ENCODE measurements at regions not wholly inside any gene's neighbourhood (a gene's known extent, or its start where the extent isn't known, plus 50 kb on each side); places are given as distances from the start of the nearest gene placed in this dataset.

DNA sequence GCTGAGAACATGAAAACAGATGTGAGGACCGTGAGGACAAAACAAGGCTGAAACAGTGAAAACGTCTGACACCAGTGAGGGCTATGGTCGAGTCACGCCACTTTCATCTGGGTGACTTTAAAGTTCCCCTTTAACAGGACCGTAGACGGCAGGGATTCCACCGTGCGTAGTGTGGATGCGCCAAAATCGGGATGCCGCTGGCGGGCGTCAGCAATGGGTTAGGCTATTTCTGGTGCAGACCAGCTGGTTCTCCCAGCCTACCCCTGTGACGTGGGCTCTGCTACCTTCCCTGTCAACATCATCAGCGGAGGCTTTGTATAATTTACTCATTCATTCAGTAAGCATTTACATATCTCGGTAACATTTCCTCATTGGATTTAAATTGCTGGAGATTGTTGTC lies 246.6 kb upstream of the AJAP1 start:
- DNase-seq, result no peak

DNA sequence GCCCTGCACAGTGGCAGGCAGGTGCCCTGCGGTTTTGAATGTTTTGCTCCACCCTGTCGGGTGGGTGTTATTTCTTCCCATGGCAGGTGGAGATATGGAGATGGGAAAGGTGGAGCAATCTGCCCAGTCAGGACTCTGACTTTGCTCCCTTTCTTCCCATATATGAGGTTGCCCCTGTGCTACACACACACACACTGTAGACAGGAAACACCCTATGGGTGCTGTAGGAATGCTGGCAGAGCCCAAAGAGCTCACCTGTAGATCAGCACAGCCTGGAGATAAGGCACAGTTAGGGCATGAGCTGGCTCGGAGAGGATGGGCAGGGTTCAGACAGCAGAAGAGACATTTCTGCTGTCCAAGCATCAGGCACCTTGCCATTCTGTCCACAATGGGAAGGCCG lies 246.0 kb upstream of the AJAP1 start:
- DNase-seq, result no peak

DNA sequence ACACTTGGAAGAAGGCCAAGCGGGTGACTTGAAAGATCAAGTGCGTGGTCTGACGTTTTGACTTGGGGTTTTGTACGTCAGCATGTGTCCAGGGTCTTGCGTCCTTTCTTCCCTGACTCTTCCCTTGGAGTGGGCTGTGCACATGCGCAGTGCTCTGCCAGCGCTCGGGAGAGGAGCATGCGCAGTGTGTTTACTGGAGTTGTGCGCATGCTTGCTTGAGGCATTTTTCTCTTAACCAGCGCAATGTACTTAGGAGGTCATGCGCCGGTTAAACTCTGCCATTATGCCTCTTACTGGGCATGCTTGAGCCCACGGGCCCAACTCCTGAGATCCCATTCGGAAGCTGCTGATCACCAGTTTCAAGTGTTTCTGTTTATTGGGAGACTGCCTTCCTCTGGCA lies 242.5 kb upstream of the AJAP1 start:
- no peak for DNase-seq

DNA sequence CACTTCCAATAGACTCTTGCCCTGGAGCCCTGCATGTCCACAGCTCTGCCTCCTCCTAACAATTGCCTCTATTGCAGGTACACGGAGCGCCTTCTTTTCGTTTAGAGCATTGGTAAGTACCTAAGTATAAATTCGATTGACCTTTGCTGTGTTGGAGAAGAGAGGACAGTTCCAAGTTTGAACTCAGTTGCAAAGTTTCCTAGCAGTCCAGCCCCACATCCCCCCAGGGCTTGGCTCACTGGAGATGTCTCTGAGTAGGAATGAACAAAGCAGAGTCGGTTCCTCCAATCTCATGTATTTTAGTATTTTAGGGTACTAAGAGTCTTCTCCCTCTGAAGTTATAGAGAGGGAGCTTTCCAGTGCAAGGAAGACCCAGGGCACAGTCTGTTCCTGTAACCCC lies 238.9 kb upstream of the AJAP1 start:
- no peak for DNase-seq

DNA sequence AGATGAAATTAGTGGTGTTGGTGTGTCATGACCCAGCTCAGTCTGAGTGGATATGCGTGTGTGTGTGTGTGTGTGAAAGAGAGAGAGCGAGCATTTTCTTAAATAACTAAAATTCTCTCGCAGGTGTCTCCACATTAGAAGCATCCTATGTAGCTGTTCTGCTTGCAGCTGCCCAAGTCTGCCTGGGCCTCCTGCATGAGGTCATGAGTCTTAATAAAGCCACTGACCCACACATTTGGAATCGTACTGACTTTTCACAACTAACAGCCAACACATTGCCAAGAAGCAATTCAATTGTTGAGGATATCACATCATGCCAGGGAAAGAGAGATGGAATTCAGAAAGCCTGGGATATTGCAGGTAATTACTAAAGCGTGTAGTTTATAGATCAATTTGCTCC lies 238.2 kb upstream of the AJAP1 start:
- DNase-seq, result no peak

DNA sequence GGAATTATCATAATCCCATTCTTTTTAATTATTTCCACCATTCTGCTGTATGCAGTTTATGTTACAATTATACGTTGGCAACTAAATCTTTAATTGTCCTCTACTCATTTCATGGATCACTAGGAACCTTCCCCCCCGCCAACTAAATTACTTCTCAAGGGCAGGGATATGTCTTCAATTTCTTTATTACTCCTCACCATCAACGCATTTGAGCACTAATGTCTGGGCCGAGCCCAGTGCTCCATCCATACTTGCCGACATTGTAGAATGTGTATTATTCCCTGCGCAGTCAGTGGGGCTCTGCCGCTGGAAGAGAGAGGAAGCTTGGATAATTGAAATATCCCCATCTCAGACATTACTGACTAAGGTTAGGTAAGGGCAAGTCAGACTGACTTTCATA lies 236.4 kb upstream of the AJAP1 start:
- no peak for DNase-seq

DNA sequence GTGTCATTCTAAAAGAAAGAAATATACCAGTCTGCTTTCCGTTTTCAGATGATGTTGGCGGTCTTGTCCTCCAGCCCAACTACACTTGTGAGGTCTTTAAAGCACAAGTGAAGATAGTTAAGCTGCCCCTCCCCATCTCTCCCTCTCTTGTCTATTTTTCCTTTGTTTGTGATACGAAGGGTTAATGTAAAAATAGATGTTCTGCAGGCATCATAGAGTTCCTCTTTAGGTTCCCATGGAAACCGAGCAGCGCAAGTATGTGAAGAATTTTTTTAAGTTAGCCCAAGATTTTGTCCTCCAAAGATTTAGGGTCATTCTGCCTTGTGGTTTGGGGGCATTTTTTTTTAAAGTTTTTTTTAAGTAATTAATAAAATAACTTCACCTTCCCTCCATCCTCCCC lies 232.4 kb upstream of the AJAP1 start:
- no peak for DNase-seq

DNA sequence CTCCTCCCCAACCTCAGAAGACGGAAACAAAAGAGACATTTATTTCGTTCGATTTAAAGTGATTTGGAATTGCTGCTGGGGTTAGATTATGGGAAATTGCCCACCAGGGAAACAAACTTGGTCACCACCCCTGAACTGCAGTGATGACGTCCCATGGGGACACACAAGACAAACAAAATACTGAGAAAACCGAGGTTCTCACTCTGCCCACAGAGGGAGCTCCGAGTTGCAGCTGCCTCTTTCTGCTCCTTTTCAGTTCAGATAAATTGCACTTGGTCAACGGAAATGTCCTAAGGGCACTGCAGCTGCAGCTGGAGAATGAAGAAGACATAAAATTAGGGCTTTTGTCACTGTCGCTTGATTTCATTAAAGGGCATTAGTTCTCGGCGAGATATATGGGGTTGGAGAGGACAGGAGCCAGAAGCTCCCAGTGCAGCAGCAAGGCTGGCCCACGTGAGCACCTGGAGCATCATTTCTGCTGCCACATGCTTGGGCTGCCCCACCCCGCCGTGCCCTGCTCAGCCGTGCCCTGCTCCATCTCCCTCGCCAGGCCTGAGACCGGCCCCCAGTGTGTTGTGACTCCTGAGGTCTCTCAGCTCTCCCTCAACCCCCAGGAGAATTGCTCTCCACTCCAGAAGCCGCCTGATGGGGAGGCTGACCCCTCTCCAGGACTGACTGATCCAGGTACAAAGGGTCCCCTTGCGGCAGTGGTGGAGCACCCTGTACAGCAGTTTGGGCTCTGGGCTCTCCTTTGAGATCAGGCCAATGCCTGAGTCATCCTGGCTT lies 231.7 kb upstream of the AJAP1 start:
- DNase-seq, result no peak

DNA sequence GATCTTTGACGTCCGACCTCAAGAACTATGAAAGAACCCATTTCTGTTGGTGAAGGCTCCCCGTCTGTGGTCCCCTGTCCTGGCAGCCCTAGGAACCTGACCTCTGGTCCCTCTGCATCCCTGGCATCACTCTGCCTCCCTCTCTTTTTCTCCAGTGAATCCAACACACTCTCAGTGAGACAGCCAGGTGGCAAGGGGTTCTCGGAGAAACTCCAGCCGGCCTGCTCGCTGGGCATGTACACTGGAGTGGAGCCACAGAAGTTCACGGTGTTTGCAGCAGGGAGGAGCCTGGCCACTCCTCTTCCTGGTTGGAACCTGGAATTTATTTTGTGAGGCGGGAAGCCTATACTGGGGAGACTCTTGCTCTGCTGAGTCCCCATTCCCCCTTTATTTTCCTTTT lies 230.2 kb upstream of the AJAP1 start:
- DNase-seq, result no peak

DNA sequence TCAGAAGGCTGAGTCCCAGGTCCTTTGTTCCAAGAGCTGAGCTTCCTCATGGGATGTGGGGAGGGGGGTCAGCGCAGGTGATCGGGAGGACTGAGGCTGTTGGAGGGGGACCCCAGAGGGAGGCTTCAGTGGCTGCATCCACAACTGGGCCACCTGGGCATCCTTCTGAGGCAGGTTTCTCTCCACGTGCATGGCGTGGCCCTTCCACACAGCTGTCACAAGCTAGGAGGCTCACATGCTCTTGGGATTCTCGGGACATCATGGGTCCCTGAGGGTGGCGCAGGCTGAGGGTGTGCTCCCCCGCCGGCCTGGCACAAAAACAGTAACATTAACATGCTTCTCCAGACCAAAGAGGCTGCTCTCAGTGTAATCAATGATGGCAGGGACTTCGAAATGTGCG lies 229.6 kb upstream of the AJAP1 start:
- DNase-seq, result no peak

DNA sequence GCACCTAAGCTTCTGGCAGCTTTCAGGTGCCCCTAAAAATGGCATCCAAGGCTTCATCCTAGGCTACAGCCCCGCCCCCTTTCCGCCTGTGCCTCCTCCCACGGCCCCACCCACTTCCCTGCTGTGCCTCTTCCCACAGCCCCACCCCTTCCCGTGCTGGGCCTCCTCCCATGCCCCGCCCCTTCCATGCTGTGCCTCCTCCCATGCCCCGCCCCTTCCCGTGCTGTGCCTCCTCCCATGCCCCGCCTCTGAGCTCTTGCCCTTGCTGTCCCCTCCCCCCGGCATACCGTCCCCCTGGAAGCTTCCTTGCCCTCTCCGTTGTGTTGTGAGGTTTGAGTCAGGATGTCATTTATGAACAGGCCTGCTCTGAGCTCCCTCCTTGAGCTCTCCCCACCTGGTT lies 228.5 kb upstream of the AJAP1 start:
- no peak for DNase-seq

DNA sequence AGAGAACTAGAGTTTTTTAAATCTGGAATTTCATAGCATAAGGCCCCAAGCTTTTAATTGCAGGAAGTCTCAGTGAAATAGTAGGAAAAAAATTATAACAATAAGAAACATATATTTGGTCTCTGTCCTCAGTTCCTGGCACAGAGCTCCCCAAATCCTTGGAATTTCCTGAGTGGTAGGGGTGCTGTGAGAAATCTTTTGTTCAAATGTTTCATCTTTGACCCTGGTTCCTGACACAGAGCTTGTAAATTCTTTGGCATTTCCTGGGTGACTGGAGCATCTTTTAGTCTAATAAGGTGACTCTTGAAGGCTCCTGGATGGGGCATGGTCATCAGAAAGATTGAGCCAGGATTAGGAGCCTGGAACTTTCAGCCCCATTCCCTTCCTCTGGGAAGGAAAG lies 225.7 kb upstream of the AJAP1 start:
- no peak for DNase-seq

DNA sequence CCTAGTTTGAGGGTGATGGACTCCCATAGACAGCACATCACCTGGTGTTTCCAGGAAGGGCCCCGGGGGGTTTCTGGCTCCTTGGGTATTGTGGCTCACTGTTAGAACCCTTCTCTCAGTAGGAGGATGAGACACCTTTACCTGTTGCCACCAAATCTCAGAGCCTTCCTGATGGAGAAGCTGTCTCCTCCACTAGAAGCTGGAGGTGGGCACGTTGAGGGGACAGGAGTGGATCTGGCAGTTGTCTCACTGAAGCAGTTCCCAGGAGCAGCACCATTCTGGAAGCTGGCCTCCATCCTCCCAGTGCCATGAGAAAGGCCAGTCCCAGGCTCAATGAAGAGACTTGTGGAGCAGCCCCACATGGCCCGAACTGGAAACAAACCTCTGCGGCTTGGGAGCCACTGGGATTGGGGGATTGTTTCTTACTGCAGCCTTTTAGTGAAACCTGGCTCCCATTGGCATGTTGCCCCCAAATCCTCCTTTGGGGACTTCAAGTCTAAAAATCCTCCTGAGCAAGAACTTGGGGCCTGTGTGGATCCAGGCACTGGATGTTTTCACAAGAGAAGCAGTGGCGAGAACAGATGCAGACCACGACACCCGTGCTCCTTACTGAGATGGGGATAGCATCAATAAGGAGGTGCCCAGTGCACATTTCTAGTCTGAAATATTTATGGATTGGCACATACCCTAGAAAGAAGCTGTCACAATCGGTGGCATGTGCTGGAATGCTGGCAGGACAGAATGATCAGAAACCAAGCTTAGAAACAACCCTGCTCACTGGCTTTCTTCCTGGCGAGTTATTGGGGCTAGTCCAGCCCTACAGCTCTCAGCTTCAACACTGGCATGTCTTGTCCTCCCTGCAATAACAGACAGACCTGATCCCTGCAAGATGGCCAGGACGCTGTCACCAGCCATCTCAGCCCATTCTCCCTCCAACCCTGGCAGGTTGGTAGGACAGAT lies 223.7 kb upstream of the AJAP1 start:
- DNase-seq, result no peak

DNA sequence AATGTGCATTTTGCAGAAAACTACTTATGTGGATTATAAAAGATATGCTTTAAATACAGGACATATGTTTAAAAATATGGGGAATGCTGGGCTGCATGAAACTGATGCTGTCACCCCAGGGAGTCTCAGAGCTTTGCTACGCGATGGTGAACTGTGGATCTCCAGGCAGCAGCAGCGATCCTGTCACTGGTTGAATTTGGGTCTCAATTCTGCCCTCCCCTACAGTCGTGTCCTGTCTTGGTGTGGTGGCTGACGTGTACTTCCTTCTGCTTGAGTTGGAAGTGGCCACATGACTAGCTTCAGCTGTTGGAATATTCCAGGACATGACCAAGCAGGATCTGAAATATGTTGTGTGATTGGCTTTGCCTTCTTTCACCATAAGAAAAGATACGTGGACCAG lies 222.9 kb upstream of the AJAP1 start:
- no peak for DNase-seq

DNA sequence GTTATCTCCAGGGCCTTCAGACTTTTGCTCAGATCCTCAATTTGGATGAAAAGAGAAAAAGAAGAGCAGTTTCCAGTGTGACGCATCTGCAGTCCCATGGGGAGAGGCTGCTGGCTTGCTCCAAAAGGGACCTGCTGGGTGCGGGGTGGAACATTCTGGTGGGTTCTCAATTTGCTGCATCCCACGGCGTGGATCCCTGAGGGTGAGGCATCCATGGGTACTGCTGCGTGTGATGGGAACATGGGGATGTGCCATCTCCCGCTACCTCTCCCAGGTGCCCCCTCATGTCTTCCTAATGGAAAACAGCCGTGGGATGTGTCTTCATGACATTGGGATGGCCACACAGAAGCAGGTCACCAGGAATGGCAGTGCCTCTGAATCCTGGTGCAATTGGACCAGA lies 221.3 kb upstream of the AJAP1 start:
- no peak for DNase-seq

DNA sequence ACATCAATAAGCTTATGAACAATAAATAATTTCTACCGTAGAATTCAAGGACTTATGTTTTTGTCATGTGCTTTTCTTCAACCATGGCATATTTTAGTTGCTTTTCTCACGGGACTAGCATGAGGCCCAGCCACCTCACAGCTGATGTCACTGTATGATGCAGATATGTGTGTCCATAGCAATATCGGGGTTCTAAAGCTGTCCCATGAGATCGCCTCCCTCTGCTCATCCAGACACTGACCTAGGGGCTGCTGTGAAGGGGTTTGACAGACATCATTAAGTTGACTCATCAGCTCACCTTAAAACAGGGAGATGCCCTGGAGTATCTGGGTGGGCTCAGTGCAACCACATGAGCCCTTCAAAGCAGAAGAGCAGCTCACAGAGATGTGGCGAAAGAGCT lies 210.3 kb upstream of the AJAP1 start:
- no peak for DNase-seq

DNA sequence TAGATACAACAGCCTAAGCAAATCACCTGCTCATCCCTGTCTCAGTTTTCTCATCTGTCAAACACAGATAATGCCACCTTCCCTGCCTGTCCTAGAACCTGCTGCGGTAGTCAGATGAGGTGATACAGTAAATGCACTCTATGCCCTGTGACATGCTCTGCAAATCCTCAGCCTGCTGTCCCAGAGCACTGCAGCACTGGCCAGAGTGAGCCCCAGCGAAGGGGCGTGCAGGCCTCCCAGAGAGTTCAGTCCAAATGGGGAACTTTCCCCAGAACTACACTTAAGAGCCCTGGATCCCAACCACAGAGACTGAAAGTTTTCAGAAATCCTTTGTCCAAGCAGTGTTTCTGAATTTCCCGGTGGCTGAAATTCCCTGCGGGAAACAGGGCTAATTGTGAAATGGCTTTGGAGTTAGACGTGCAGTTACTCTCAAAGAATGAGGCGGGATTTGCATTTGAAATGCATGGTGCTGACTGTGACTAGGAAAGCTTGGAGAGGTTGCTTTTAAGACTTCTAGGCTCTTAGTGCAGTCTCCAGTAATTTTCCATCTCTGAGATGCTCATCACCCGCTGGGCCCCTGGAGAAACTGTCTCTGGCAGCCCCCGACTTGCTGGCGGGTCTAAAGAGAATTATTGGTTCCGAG lies 206.5 kb upstream of the AJAP1 start:
- DNase-seq, result no peak

DNA sequence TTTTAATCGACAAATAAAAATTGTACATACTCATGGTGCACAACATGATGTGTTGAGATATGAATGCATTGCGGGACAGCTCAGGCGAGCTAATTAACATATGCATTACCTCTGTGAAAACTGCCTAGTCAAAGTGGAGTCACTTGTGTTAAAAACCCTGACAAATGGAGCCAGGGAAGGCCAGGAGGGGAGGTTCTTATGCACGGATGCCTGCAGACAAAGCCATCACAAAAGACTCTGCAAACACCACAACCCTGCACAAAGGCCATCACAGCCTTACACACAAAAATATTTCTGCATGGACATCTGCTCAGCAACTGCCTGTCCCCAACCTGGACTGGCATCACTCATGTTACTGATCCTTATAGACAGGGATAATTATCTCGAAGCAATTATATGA lies 204.4 kb upstream of the AJAP1 start:
- no peak for DNase-seq

DNA sequence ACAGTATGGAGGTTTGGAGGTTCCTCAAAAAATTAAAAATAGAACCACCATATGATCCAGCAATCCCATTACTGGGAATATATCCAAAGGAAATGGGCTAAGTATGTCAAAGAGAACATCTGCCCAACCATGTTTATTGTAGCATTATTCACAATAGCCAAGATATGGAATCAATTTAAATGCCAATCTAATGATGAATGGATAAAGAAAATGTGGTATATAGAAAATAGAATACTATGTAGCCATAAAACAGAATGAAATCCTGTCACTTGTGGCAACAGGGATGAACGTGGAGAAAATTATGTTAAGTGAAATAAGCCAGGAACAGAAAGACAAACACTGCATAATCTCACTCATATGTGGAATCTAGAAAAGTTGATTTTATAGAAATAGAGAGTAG lies 201.7 kb upstream of the AJAP1 start:
- no peak for DNase-seq

DNA sequence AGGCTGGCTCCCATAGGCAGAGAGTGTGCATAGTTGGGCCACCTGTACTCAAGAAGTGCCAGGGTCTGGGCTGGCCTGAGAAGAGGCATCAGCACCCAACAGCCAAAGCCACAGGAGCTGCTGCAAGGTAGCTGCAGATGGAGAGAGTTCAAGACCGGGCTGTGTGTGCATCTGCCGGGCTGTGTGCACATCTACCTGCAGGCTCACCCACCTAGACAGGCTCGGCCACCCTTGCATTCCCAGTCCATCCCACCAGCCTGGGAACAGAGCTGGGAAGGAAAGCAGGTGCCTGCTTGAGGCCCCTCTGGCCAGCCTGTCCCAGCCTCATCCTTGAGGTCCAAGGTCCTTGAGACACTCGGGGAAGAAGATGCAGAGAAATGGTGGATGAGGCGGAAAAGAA lies 194.4 kb upstream of the AJAP1 start:
- DNase-seq, result no peak

DNA sequence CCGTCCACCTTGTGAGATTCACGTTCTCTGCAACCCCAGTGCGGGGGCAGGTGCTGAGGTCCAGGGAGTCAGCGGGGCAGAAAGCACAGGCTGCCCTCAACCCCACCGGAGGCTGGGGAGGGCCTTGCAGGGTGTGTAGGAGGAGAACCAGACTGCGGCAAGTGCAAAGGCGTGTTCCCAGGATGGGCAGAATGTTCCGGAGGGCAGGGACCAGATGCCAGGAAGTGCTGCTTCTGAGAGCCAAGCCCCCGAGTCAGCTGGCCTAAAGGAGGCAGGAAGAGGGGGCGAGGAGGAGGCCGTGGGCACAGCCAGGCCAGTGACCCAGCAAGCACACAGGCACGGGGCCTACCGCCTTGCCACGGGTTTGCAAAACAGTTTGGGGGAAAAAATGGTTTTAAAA lies 193.8 kb upstream of the AJAP1 start:
- no peak for DNase-seq

DNA sequence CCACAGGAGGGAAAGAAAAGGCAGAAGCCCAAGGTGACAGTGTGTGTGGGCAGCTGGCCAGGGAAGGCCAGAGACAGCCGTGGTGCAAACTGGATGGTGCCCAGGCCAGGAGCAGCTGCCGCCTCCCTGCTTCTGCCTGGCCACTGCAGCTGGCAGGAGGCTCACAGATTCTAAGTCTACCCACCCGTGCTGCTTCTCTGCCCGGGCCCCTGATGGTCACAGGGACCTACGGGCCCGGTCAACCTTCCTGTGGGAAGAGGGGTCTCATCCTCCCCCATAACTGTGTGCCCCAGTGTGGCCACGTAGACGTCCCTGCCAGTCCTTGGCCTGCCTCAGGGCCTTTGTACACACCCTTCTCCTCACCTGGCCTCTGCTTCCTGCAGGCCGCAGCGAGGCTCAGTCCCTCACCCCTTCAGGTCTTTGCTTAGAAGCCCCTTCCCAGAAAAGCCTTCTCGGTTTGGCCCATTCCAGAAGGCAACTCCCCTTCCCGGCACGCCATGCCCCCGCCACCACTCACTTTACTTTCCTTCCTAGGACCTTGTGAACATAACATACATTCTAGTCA lies 192.6 kb upstream of the AJAP1 start:
- DNase-seq, result no peak

DNA sequence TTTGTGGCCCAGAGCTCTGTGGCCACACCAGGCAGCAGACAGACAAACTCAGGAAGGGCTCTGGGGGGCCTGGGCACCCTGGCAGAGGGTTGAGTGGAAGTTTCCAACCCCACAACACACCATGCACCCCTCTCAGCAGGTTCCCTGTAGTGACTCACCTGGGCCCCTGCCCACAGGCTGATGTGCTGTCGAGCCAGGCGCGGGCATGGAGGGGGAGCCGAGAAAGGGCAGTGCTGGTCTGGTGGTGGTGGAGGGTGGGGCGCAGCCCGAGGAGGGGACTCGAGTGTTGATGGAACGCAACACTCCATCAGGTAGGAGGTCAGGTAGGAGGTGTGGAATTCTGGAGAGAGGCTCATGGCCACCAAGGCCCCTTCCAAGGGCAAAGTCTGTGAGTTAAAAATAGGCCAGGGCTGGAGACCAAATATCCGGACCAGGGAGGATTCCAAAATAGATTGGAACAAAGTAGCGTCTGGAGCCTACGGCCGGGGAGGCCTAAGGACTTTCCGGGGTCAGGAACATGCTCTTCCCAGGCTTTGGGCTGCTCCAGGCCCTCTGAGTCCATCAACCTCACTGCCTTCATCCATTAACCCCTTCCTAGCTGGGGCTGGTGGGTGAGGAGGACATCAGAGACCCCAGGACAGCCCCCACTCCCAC lies 191.5 kb upstream of the AJAP1 start:
- DNase-seq, result no peak
